KMS-11 (cell line): ENCODE measurements at regions not wholly inside any gene's neighbourhood (a gene's known extent, or its start where the extent isn't known, plus 50 kb on each side); places are given as distances from the start of the nearest gene placed in this dataset.
"Not testable (repeated sequence)": the region's sequence is repeated elsewhere in the genome, so short reads cannot be mapped to it uniquely, and the experiment has no call there.

Source experiments
- H2AFZ ChIP-seq: fragments of 200-600 bp; sonication (generic); 2 replicates; pipeline ENCODE4 v1.6.1; 2016; ENCODE audit warnings: antibody characterized with exemption, mixed run types, low read depth
- H3K27ac ChIP-seq: fragments of 200-600 bp; sonication (generic); 2 replicates; pipeline ENCODE4 v1.6.1; 2016; ENCODE audit warnings: mild to moderate bottlenecking, mixed run types
- H3K27me3 ChIP-seq: fragments of 200-600 bp; sonication (generic); 2 replicates; pipeline ENCODE4 v1.6.1; 2017; ENCODE audit warnings: mild to moderate bottlenecking, low read depth, mixed run types, moderate library complexity; ENCODE audit not compliant: insufficient read depth
- H3K36me3 ChIP-seq: fragments of 200-600 bp; sonication (generic); 2 replicates; pipeline ENCODE4 v1.6.1; 2017; ENCODE audit warnings: mild to moderate bottlenecking, mixed run types; ENCODE audit not compliant: insufficient read depth
- H3K4me1 ChIP-seq: fragments of 200-600 bp; sonication (generic); 2 replicates; pipeline ENCODE4 v1.6.1; 2016; ENCODE audit warnings: mild to moderate bottlenecking, low read depth, mixed run types; ENCODE audit not compliant: poor library complexity, severe bottlenecking
- H3K4me2 ChIP-seq: fragments of 200-600 bp; sonication (generic); 2 replicates; pipeline ENCODE4 v1.7.0; 2016; ENCODE audit warnings: mild to moderate bottlenecking, mixed run types
- H3K4me3 ChIP-seq: fragments of 200-600 bp; sonication (generic); IDR thresholded peaks from 2 replicates; pipeline ENCODE4 v1.6.1; 2017; ENCODE audit warnings: low read depth, low read length, mixed read lengths; ENCODE audit not compliant: insufficient read depth
- H3K79me2 ChIP-seq: fragments of 200-600 bp; sonication (generic); 2 replicates; pipeline ENCODE4 v1.6.1; 2016; ENCODE audit warnings: low read depth, mixed run types; ENCODE audit not compliant: insufficient read depth
- H3K9ac ChIP-seq: fragments of 200-600 bp; sonication (generic); 2 replicates; pipeline ENCODE4 v1.6.1; 2016; ENCODE audit warnings: mild to moderate bottlenecking, mixed run types
- H4K20me1 ChIP-seq: fragments of 200-600 bp; sonication (generic); 2 replicates; pipeline ENCODE4 v1.6.1; 2016; ENCODE audit warnings: mild to moderate bottlenecking, mixed run types; ENCODE audit not compliant: insufficient read depth
- CTCF ChIP-seq: fragments of 200-600 bp; sonication (generic); conservative IDR thresholded peaks from 2 replicates; pipeline ENCODE4 v1.6.1; 2017; ENCODE audit warnings: low read depth, mild to moderate bottlenecking, antibody characterized with exemption, low read length, moderate library complexity, mixed read lengths

- Histone ChIP-seq H3K27ac (no peak overlapping the region), H2AFZ (no peak overlapping the region), H3K4me3 (no peak overlapping the region), H3K4me1 (no peaks in the 10 kb centered on the region), H3K36me3 (no peaks in the 10 kb centered on the region), H3K9ac (no peak overlapping the region), H3K79me2 (no peaks in the 10 kb centered on the region), H3K27me3 (no peaks in the 10 kb centered on the region), H4K20me1 (no peaks in the 10 kb centered on the region), H3K4me2 (no peak overlapping the region)
- TF ChIP-seq CTCF: no peak
These were observed 874.1 kb downstream of the LTN1 start for GRCh38 chr21:28118570-28118969.

GRCh38 chr21:28114986-28115385 lies 877.7 kb downstream of the LTN1 start:
- H3K4me2 ChIP-seq, H2AFZ ChIP-seq, H3K27ac ChIP-seq, H3K9ac ChIP-seq, H3K4me3 ChIP-seq, H3K36me3 ChIP-seq, H4K20me1 ChIP-seq, H3K4me1 ChIP-seq, H3K79me2 ChIP-seq, H3K27me3 ChIP-seq: not testable (repeated sequence)

- H4K20me1 ChIP-seq: no peaks in the 10 kb centered on the region
- H3K9ac ChIP-seq: no peak overlapping the region
- H3K4me2 ChIP-seq: no peak overlapping the region
- TF ChIP-seq CTCF: no peak
- no peak overlapping the region for H3K27ac ChIP-seq
- H3K4me3 ChIP-seq: no peak overlapping the region
- H3K79me2 ChIP-seq: no peaks in the 10 kb centered on the region
- H3K4me1 ChIP-seq: no peaks in the 10 kb centered on the region
- no peak overlapping the region for H2AFZ ChIP-seq
- H3K27me3 ChIP-seq: no peaks in the 10 kb centered on the region; the same call in 1 of the 2 replicates
- H3K36me3 ChIP-seq: no peaks in the 10 kb centered on the region
These were observed 879.0 kb downstream of the LTN1 start for GRCh38 chr21:28113718-28114117.

GRCh38 chr21:28112511-28112910 lies 880.2 kb downstream of the LTN1 start:
- H3K27ac ChIP-seq: no peak overlapping the region
- H3K9ac ChIP-seq: no peak overlapping the region
- no peak overlapping the region for H3K4me2 ChIP-seq
- H3K4me1 ChIP-seq: no peaks in the 10 kb centered on the region
- H3K79me2 ChIP-seq: no peaks in the 10 kb centered on the region
- H3K4me3 ChIP-seq: no peak overlapping the region
- no peaks in the 10 kb centered on the region for H3K36me3 ChIP-seq
- no peak for TF ChIP-seq CTCF
- no peaks in the 10 kb centered on the region for H4K20me1 ChIP-seq
- no peak overlapping the region for H2AFZ ChIP-seq
- no peaks in the 10 kb centered on the region; the same call in 1 of the 2 replicates for H3K27me3 ChIP-seq

- no peak overlapping the region for H3K4me3 ChIP-seq
These were observed 881.5 kb downstream of the LTN1 start for GRCh38 chr21:28111151-28111619.

More at GRCh38 chr21:28111151-28111619, 881.5 kb downstream of the LTN1 start:
- no peak overlapping the region for H3K4me2 ChIP-seq
- no peak overlapping the region for H3K27ac ChIP-seq
- no peaks in the 10 kb centered on the region for H4K20me1 ChIP-seq
- no peaks in the 10 kb centered on the region for H3K36me3 ChIP-seq
- no peaks in the 10 kb centered on the region for H3K79me2 ChIP-seq
- H3K4me1 ChIP-seq: no peaks in the 10 kb centered on the region
- H3K27me3 ChIP-seq: no peaks in the 10 kb centered on the region; the same call in 1 of the 2 replicates
- no peak for TF ChIP-seq CTCF
- no peak overlapping the region for H3K9ac ChIP-seq
- no peak overlapping the region for H2AFZ ChIP-seq
